Psoas muscle (tissue), 7 donors: ENCODE measurements at regions not wholly inside any gene's neighbourhood (a gene's known extent, or its start where the extent isn't known, plus 50 kb on each side); places are given as distances from the start of the nearest gene placed in this dataset.

ENCODE experiments used
- ATAC-seq, 4 donors: fragments of 200-7000 bp; cut with Tn5 transposase; one replicate each; pipeline ENCODE4 v1.9.1; 2020; ENCODE audit warnings: moderate library complexity in 3 of 4, mild to moderate bottlenecking in 2 of 4
- DNase-seq, 2 donors: peaks; one replicate each; pipeline ENCODE4 v3.0.0-alpha.2; 2020
- H3K27ac ChIP-seq: fragments of 200-600 bp; one replicate; pipeline ENCODE4 v1.8.0; 2022
- H3K27me3 ChIP-seq, 3 donors: fragments of 200-600 bp in 1 of 3; one replicate each; pipeline versions ENCODE4 v1.6.1 to v1.8.0; 2013 to 2022; ENCODE audit warnings: low read length in 2 of 3, mild to moderate bottlenecking in 2 of 3, moderate library complexity in 1 of 3; ENCODE audit not compliant: insufficient read depth in 3 of 3
- H3K36me3 ChIP-seq, 2 donors: fragments of 200-600 bp in 1 of 2; one replicate each; pipeline versions ENCODE4 v1.6.1 to v1.8.0; 2013 to 2022; ENCODE audit warnings: low read depth in 1 of 2, mild to moderate bottlenecking in 1 of 2, moderate library complexity in 1 of 2; ENCODE audit not compliant: insufficient read depth in 1 of 2
- H3K4me1 ChIP-seq: fragments of 200-600 bp; one replicate; pipeline ENCODE4 v1.8.0; 2022
- H3K4me3 ChIP-seq: fragments of 200-600 bp; one replicate; pipeline ENCODE4 v1.8.0; 2022; ENCODE audit warnings: mild to moderate bottlenecking
- H3K9me3 ChIP-seq: fragments of 200-600 bp; one replicate; pipeline ENCODE4 v1.8.0; 2022
- WGBS, 3 donors: extraction: QIAGEN DNeasy Blood & Tissue Kit; methylation state at CpG; one replicate each; pipeline versions ENCODE4 v1.1.6 to v1.1.7; 2013; 5-methylcytosine and 5-hydroxymethylcytosine counted together
- intact Hi-C, 2 donors: fragments of 100-400 bp; cut with DNase I; formaldehyde crosslinking; loops; one replicate each; pipeline versions ENCODE4 v1.11.0 to v1.14.2; 2022
- TF ChIP-seq, protein P1 (sequence below): fragments of 200-600 bp; IDR thresholded peaks from one replicate; pipeline ENCODE4 v1.8.0; 2022; ENCODE audit warnings: antibody characterized with exemption
- donor health status: healthy with polysubstance abuse.
- donor health status: DM: no; HTN: no; CAD: no; lungs with moderate emphysema.
- donor health status: Bipolar disorder and iron deficiency.
- donor health status: healthy.
- donor health status: DM: yes; HTN: yes; CAD: no.
- donor health status: DM: no; HTN: no; CAD: no.
- donor health status: DM: yes; HTN: yes; CAD: no.

DNA sequence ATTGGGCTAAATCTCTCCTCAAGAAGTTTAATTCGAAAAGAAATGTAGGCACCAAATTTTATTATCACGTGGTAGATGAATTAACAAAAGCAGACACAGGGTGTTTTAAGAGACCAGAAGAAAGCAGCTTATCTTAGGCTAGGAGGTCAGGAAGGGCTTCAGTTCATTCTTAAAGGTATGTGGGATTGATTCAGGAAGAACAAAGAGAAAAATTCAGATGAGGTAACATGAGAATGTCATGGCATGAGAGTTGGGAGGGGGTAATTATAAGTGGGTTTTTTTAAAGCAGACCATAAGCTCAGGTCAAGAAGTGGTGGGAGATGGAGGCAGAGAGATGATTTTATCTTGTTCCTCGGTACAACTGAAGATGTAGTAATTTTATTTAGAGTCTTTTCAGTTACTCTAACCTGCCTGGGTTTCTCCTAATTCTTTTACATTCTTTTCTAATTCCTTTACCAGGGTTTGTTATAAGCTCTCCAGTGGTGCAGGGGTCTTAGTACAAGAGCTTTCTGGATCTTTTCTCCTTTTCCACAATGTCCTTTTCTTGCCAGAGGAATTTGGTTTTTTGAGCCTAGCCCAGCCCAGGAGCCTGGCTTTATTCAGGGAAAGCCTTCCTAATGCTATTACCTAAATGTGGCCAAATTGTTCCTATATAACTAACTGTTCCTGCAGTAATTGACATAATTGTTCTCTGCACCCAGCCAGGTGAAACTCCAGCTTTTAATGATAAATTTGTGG lies 474.1 kb upstream of the BTBD3 start:
- peaks cover 13% of the 10 kb centered on the region for H3K4me1 ChIP-seq
- H3K27ac ChIP-seq: no peak overlapping the region
- no peaks in the 10 kb centered on the region for H3K36me3 ChIP-seq
- no peaks in the 10 kb centered on the region for H3K9me3 ChIP-seq
- H3K27me3 ChIP-seq: no peaks in the 10 kb centered on the region
- DNase-seq (no peak), ATAC-seq (no peak)
- no peak overlapping the region for H3K4me3 ChIP-seq
- WGBS, 3 donors: 49 to 58% (median 58%) methylated on average over 3 of the region's 3 CpGs
- TF ChIP-seq, protein P1, sequence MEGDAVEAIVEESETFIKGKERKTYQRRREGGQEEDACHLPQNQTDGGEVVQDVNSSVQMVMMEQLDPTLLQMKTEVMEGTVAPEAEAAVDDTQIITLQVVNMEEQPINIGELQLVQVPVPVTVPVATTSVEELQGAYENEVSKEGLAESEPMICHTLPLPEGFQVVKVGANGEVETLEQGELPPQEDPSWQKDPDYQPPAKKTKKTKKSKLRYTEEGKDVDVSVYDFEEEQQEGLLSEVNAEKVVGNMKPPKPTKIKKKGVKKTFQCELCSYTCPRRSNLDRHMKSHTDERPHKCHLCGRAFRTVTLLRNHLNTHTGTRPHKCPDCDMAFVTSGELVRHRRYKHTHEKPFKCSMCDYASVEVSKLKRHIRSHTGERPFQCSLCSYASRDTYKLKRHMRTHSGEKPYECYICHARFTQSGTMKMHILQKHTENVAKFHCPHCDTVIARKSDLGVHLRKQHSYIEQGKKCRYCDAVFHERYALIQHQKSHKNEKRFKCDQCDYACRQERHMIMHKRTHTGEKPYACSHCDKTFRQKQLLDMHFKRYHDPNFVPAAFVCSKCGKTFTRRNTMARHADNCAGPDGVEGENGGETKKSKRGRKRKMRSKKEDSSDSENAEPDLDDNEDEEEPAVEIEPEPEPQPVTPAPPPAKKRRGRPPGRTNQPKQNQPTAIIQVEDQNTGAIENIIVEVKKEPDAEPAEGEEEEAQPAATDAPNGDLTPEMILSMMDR: no peak
- intact Hi-C loops: no loop called here

DNA sequence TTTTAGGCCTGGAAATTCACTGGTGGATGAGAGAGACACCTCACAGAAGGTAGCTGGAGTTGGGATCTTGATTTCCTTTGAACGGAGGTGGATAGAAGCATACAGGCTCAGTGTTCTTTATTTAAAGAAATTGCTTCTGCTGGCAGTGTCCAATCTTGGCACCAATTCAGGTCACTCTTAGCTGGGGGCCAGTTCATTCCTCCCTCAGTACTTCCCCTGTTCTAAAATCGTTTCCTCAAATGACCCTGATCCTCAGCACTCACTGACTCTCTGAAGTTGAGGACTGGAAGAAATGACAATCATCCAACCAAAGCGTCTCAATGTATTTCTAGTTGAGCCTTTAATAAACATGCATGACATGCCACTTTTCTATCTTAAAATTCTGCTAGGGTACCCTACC lies 472.5 kb upstream of the BTBD3 start:
- H3K27me3 ChIP-seq: no peaks in the 10 kb centered on the region
- H3K27ac ChIP-seq: peak overlapping the region; percentile 2
- ATAC-seq: peak; percentile 46 to 77 (median 60)
- no peak for DNase-seq
- intact Hi-C loops: no loop called here
- peaks cover 13% of the 10 kb centered on the region for H3K4me1 ChIP-seq
- no peaks in the 10 kb centered on the region for H3K9me3 ChIP-seq
- H3K36me3 ChIP-seq: no peaks in the 10 kb centered on the region
- TF ChIP-seq, protein P1: no peak
- 10 to 26% (median 17%) methylated on average over 3 of the region's 3 CpGs for WGBS, 3 donors
- H3K4me3 ChIP-seq: no peak overlapping the region

DNA sequence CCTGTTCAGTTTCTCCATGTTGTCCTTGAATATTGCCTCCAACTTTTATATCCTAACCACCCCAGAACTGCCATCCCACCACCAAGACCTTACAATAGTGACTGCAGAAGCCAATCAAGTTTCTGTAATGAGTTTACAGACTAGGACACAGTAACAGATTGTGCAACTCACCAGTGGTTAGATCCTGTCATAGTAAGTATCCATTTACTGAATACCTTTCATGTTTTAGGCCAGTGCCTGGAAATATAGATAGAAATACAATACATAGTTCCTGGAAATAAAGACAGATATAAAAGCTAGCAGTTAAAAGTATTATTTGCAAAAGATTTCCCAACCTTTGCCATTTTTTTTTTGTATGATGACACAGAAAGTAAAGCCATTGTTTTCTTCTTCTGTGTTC lies 471.8 kb upstream of the BTBD3 start:
- peaks cover 13% of the 10 kb centered on the region for H3K4me1 ChIP-seq
- no peaks in the 10 kb centered on the region for H3K36me3 ChIP-seq
- peak; percentile 70 to 81 (median 76) for ATAC-seq
- no peak for DNase-seq
- intact Hi-C loops: no loop called here
- TF ChIP-seq, protein P1: no peak
- H3K9me3 ChIP-seq: no peaks in the 10 kb centered on the region
- H3K4me3 ChIP-seq: no peak overlapping the region
- H3K27me3 ChIP-seq: no peaks in the 10 kb centered on the region
- H3K27ac ChIP-seq: peak overlapping the region; percentile 2

DNA sequence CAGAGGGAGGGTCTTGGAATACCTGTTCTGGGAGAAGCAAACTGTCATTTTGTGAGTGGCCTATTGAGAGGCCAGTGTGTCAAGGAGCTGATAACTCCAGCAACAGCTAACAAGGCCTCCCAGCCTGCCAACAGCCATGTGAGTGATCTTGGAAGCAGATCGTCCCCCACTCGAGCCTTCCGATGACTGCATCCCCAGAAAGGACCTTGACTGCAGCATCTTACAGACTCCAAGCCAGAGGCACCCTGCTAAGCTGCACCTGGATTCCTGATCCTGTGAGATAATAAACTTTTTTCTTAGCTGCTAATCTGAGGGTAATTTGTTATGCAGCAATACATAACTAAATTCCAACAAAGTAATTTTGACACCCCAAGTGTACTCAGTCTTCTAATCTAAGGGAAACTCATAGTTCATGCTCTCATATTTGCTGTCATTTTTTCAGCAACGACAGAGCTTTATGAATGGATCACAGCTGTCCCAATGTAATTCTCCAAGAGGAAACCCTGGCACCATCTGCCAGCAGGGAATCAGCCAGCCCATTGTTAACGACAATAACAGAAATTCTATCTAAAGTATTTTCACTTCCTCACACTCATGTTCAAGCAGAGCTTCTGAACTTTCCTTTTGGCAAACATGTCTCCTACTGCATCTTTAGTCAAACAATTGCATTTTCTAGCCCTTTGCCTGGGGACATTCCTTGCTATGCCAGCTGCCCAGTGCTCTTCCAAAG lies 470.2 kb upstream of the BTBD3 start:
- no peak overlapping the region for H3K27ac ChIP-seq
- no peaks in the 10 kb centered on the region for H3K9me3 ChIP-seq
- no peaks in the 10 kb centered on the region for H3K36me3 ChIP-seq
- H3K27me3 ChIP-seq: no peaks in the 10 kb centered on the region
- no peak overlapping the region for H3K4me3 ChIP-seq
- peaks cover 18% of the 10 kb centered on the region for H3K4me1 ChIP-seq
- intact Hi-C loops: no loop called here
- TF ChIP-seq, protein P1: no peak
- ATAC-seq: no peak
- 10 to 16% (median 10%) methylated on average over 5 of the region's 5 CpGs for WGBS, 3 donors
- no peak for DNase-seq
